IMR-90 (cell line): ENCODE measurements at regions not wholly inside any gene's neighbourhood (a gene's known extent, or its start where the extent isn't known, plus 50 kb on each side); places are given as distances from the start of the nearest gene placed in this dataset.

Experiments
- ATAC-seq: fragments of 200-7000 bp; cut with Tn5 transposase; 2 replicates; pipeline ENCODE4 v1.9.1; 2020; ENCODE audit warnings: low read depth, mild to moderate bottlenecking, moderate library complexity
- BruUV-seq: library from RNA; stranded (reverse); fragments of 400-500 nt; replicated peaks from 2 replicates; lab custom pipeline; 2021; lab: Mats Ljungman, UMichigan
- CTCF ChIA-PET: fragments of 300-600 bp; formaldehyde crosslinking; extraction: SDS; loops from one replicate; lab custom pipeline; 2021; ENCODE audit warnings: antibody characterized with exemption; lab: Yijun Ruan, JAX
- POLR2A ChIA-PET: fragments of 300-600 bp; sonication (Branson Sonifier 250); formaldehyde crosslinking; loops from one replicate; lab custom pipeline; 2022; ENCODE audit warnings: antibody characterized with exemption; ENCODE audit not compliant: unreplicated experiment; lab: Charles Lee
- DNase-seq: peaks from one replicate; pipeline ENCODE4 v3.0.0; 2013
- H2AFZ ChIP-seq: replicated peaks from 2 replicates; pipeline ENCODE3; 2013; ENCODE audit warnings: low read length, mild to moderate bottlenecking; ENCODE audit not compliant: poor library complexity
- H2AK5ac ChIP-seq: 2 replicates; pipeline ENCODE4 v1.6.1; 2013; ENCODE audit warnings: low read depth, low read length, inconsistent platforms
- H2AK9ac ChIP-seq: replicated peaks from 2 replicates; pipeline ENCODE3; 2013; ENCODE audit warnings: mild to moderate bottlenecking, low read depth, low read length, moderate library complexity; ENCODE audit not compliant: poor library complexity
- H2BK120ac ChIP-seq: 2 replicates; pipeline ENCODE4 v1.6.1; 2013; ENCODE audit warnings: low read depth, low read length, inconsistent platforms
- H2BK15ac ChIP-seq: 3 replicates; pipeline ENCODE4 v1.6.1; 2013; ENCODE audit warnings: low read depth, low read length, inconsistent platforms
- H2BK20ac ChIP-seq: 2 replicates; pipeline ENCODE4 v1.6.1; 2013; ENCODE audit warnings: low read depth, mild to moderate bottlenecking, inconsistent platforms, low read length, moderate library complexity
- H2BK5ac ChIP-seq: 2 replicates; pipeline ENCODE4 v1.6.1; 2013; ENCODE audit warnings: mild to moderate bottlenecking, low read depth, low read length, inconsistent platforms; ENCODE audit not compliant: poor library complexity, severe bottlenecking
- H3K14ac ChIP-seq: replicated peaks from 2 replicates; pipeline ENCODE4 v1.6.1; 2013; ENCODE audit warnings: low read depth, low read length, inconsistent platforms
- H3K18ac ChIP-seq: 2 replicates; pipeline ENCODE4 v1.6.1; 2013; ENCODE audit warnings: low read depth, low read length, control low read depth
- H3K23ac ChIP-seq: 2 replicates; pipeline ENCODE4 v1.6.1; 2013; ENCODE audit warnings: low read depth, low read length, inconsistent platforms
- H3K27ac ChIP-seq: 2 replicates; pipeline ENCODE4 v1.5.1; 2013; ENCODE audit warnings: mild to moderate bottlenecking, control low read depth, low read length; ENCODE audit not compliant: insufficient read depth
- H3K27me3 ChIP-seq: 2 replicates; pipeline ENCODE4 v1.6.1; 2013; ENCODE audit warnings: low read length; ENCODE audit not compliant: control insufficient read depth, insufficient read depth
- H3K36me3 ChIP-seq: 2 replicates; pipeline ENCODE4 v1.6.1; 2013; ENCODE audit warnings: low read length, mixed read lengths; ENCODE audit not compliant: control insufficient read depth, insufficient read depth
- H3K4ac ChIP-seq: 2 replicates; pipeline ENCODE4 v1.6.1; 2013; ENCODE audit warnings: low read depth, low read length, inconsistent platforms
- H3K4me1 ChIP-seq: 2 replicates; pipeline ENCODE4 v1.6.1; 2013; ENCODE audit warnings: low read length, mixed read lengths; ENCODE audit not compliant: control insufficient read depth, insufficient read depth
- H3K4me2 ChIP-seq: 2 replicates; pipeline ENCODE4 v1.6.1; 2013; ENCODE audit warnings: low read depth, mild to moderate bottlenecking, control low read depth, low read length, moderate library complexity
- H3K4me3 ChIP-seq: 2 replicates; pipeline ENCODE4 v1.5.1; 2013; ENCODE audit warnings: low read depth, mild to moderate bottlenecking, control low read depth, low read length, moderate library complexity; ENCODE audit not compliant: insufficient read depth
- H3K56ac ChIP-seq: 2 replicates; pipeline ENCODE4 v1.6.1; 2013; ENCODE audit warnings: low read length, inconsistent platforms; ENCODE audit not compliant: insufficient read depth; ENCODE audit errors: extremely low read depth
- H3K79me1 ChIP-seq, 2 experiments: 2 replicates each; pipeline ENCODE4 v1.6.1; 2013; ENCODE audit warnings: low read length in 2 of 2, inconsistent platforms in 1 of 2, low read depth in 1 of 2
- H3K9ac ChIP-seq: 2 replicates; pipeline ENCODE4 v1.6.1; 2013; ENCODE audit warnings: low read depth, low read length, control low read depth
- H3K9me1 ChIP-seq: 2 replicates; pipeline ENCODE4 v1.6.1; 2013; ENCODE audit warnings: low read length, inconsistent platforms; ENCODE audit not compliant: insufficient read depth
- H3K9me3 ChIP-seq: 2 replicates; pipeline ENCODE4 v1.6.1; 2013; ENCODE audit warnings: low read length; ENCODE audit not compliant: control insufficient read depth, insufficient read depth
- H4K20me1 ChIP-seq: 2 replicates; pipeline ENCODE4 v1.6.1; 2013; ENCODE audit warnings: low read length, inconsistent platforms; ENCODE audit not compliant: insufficient read depth
- H4K5ac ChIP-seq: 2 replicates; pipeline ENCODE4 v1.6.1; 2013; ENCODE audit warnings: mild to moderate bottlenecking, low read depth, low read length, control low read depth
- H4K8ac ChIP-seq, 2 experiments: 2 replicates each; pipeline ENCODE4 v1.6.1; 2013; ENCODE audit warnings: low read depth in 2 of 2, low read length in 2 of 2, control low read depth in 1 of 2, inconsistent platforms in 1 of 2
- H4K91ac ChIP-seq: 2 replicates; pipeline ENCODE4 v1.6.1; 2013; ENCODE audit warnings: low read depth, low read length, inconsistent platforms; ENCODE audit not compliant: insufficient read depth
- MAFK ChIP-seq: IDR thresholded peaks from 2 replicates; pipeline ENCODE4 v1.6.1; 2012; ENCODE audit warnings: low read depth, low read length, improper control_type of control experiment
- SMC3 ChIP-seq: fragments of 150-350 bp; IDR thresholded peaks from 2 replicates; pipeline ENCODE4 v1.6.1; 2016; ENCODE audit warnings: low read depth, mild to moderate bottlenecking, antibody characterized with exemption, low read length, moderate library complexity
- WGBS, 2 experiments: methylation state at CpG; one replicate each; pipeline versions ENCODE4 v1.1.5 to v1.1.7; 2013; ENCODE audit warnings: missing lambda C conversion rate in 2 of 2; ENCODE audit not compliant: insufficient read length in 1 of 2; ENCODE audit errors: extremely low coverage in 2 of 2; 5-methylcytosine and 5-hydroxymethylcytosine counted together
- dilution Hi-C: fragments of 300-500 bp; cut with HindIII; formaldehyde crosslinking; loops from one replicate; pipeline ENCODE4 v1.14.3; 2018; ENCODE audit warnings: low sequenced_read_pairs; ENCODE audit not compliant: unreplicated experiment
- in situ Hi-C: fragments of 300-500 bp; cut with MboI; formaldehyde crosslinking; loops from 3 replicates; pipeline ENCODE4 v1.14.3; 2019; ENCODE audit warnings: low sequenced_read_pairs, inconsistent platforms, mixed read lengths
- intact Hi-C: fragments of 100-400 bp; cut with micrococcal nuclease; formaldehyde crosslinking; loops from 2 replicates; pipeline ENCODE4 v1.10.0; 2022
- TF ChIP-seq, protein P1 (sequence below): conservative IDR thresholded peaks from 2 replicates; pipeline ENCODE4 v1.5.1; 2012; ENCODE audit warnings: mild to moderate bottlenecking, low read depth, low read length, improper control_type of control experiment
- TF ChIP-seq, protein P2 (sequence below): fragments of 150-350 bp; IDR thresholded peaks from 2 replicates; pipeline ENCODE4 v1.6.1; 2016; ENCODE audit warnings: low read depth, mild to moderate bottlenecking, low read length, moderate library complexity, borderline replicate concordance

DNA sequence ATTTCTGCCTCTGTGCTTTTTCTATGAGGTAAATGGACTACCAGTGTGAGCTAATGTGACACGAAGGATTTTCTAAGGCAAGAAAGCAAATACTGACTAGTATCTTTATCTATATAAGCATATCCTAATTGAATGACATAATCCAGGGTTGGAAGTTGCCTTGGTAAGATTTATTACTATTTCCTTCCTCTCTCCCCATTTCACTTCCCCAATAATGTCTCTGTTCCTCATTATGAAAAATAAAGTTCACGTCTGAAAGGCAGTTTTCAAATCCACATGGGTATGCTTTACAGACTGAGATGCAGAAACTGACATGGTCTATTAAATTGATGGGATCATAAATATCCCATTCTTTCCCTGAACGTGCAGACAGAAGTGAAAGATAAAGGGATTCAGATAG is 86.0 kb downstream of the DTWD1 start:
- DNase-seq, result no peak
- intact Hi-C loops (no loop called here), dilution Hi-C loops (no loop called here), in situ Hi-C loops (no loop called here)
- Histone ChIP-seq H3K27me3 (no peaks in the 10 kb centered on the region), H2BK20ac (no peak overlapping the region), H3K36me3 (no peaks in the 10 kb centered on the region), H3K23ac (no peak overlapping the region), H3K4ac (no peak overlapping the region), H3K9me3 (peaks cover 14% of the 10 kb centered on the region), H2BK15ac (no peak overlapping the region), H3K9me1 (no peaks in the 10 kb centered on the region), H4K5ac (no peak overlapping the region), H4K91ac (no peak overlapping the region), H3K14ac (no peak overlapping the region), H2AK9ac (no peak overlapping the region), H3K4me2 (no peak overlapping the region), H2BK5ac (no peak overlapping the region), H2BK120ac (no peak overlapping the region), H3K27ac (no peak overlapping the region), H2AFZ (no peak overlapping the region), H3K9ac (no peak overlapping the region), H4K20me1 (no peaks in the 10 kb centered on the region), H3K4me1 (no peaks in the 10 kb centered on the region), H3K79me1 (no peaks in the 10 kb centered on the region), H3K56ac (no peak overlapping the region), H3K18ac (no peak overlapping the region), H2AK5ac (no peak overlapping the region), H3K4me3 (no peak overlapping the region), H4K8ac (no peak overlapping the region)
- no TSS peak for BruUV-seq
- ChIA-PET POLR2A (no interaction called here), CTCF (no interaction called here)
- WGBS, 2 experiments, result no CpG with 5 or more reads among the region's 3 CpGs
- TF ChIP-seq, protein P1, sequence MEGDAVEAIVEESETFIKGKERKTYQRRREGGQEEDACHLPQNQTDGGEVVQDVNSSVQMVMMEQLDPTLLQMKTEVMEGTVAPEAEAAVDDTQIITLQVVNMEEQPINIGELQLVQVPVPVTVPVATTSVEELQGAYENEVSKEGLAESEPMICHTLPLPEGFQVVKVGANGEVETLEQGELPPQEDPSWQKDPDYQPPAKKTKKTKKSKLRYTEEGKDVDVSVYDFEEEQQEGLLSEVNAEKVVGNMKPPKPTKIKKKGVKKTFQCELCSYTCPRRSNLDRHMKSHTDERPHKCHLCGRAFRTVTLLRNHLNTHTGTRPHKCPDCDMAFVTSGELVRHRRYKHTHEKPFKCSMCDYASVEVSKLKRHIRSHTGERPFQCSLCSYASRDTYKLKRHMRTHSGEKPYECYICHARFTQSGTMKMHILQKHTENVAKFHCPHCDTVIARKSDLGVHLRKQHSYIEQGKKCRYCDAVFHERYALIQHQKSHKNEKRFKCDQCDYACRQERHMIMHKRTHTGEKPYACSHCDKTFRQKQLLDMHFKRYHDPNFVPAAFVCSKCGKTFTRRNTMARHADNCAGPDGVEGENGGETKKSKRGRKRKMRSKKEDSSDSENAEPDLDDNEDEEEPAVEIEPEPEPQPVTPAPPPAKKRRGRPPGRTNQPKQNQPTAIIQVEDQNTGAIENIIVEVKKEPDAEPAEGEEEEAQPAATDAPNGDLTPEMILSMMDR, result no peak
- TF ChIP-seq, protein P2, sequence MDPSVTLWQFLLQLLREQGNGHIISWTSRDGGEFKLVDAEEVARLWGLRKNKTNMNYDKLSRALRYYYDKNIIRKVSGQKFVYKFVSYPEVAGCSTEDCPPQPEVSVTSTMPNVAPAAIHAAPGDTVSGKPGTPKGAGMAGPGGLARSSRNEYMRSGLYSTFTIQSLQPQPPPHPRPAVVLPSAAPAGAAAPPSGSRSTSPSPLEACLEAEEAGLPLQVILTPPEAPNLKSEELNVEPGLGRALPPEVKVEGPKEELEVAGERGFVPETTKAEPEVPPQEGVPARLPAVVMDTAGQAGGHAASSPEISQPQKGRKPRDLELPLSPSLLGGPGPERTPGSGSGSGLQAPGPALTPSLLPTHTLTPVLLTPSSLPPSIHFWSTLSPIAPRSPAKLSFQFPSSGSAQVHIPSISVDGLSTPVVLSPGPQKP, result no peak
- TF ChIP-seq MAFK (no peak), SMC3 (no peak)
- no peak for ATAC-seq
